ENCODE measurements at regions not wholly inside any gene's neighbourhood (a gene's known extent, or its start where the extent isn't known, plus 50 kb on each side); places are given as distances from the start of the nearest gene placed in this dataset.

DNA sequence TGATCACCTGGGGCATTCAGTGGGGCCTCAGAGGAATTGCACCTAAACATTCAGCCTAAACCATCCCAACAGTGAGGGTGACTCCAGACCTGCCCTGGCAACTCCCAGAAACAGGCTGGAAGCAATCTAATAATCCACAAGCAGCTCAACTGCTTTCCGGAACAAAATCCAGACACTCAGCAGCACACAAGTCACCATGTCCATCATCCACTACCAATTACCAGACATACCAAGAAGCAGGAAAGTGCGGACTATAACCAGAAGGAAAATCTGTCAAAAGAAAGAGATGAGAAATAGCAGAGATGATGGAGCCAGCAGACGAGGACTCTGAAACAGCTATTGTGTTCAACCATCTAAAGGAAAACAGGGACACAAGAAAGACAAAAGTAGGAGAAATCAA is 342.6 kb upstream of the ZMIZ1 start:
- no peak for DNase-seq (ENCODE audit: low read depth)
- no peak overlapping the region for H3K4me3 ChIP-seq (ENCODE audit: low read depth, low read length)
- no peak for TF ChIP-seq CTCF (IDR thresholded peaks at IDR 0.05; ENCODE audit: insufficient read depth, low read depth, low read length)

DNA sequence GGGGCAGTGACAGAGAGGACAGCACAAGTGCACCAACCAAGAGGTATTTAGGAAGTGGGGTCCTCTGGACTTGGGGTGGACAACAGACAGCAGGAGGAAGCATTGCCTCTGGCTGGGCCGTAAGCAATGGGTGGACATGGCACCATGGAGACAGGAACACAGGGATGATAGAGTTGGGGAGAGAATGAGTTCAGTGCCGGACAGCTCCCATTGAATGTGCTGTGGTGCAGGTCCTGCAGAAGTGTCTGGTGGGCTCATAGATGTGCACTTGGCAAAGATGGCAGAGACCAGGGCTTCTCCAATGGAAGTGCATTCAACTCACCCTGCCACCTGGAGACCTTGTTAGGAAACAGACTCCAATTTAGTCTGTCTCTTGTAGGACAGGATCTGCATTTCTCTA is 341.5 kb upstream of the ZMIZ1 start:
- H3K4me3 ChIP-seq (ENCODE audit: low read depth, low read length), result no peak overlapping the region
- TF ChIP-seq CTCF (IDR thresholded peaks at IDR 0.05; ENCODE audit: insufficient read depth, low read depth, low read length), result no peak
- DNase-seq (ENCODE audit: low read depth), result no peak

- no peak for DNase-seq (ENCODE audit: low read depth)
- no peak overlapping the region for H3K4me3 ChIP-seq (ENCODE audit: low read depth, low read length)
- no peak for TF ChIP-seq CTCF (IDR thresholded peaks at IDR 0.05; ENCODE audit: insufficient read depth, low read depth, low read length)
Measured at GRCh38 chr10:78727728-78728127, 341.0 kb upstream of the ZMIZ1 start.

DNA sequence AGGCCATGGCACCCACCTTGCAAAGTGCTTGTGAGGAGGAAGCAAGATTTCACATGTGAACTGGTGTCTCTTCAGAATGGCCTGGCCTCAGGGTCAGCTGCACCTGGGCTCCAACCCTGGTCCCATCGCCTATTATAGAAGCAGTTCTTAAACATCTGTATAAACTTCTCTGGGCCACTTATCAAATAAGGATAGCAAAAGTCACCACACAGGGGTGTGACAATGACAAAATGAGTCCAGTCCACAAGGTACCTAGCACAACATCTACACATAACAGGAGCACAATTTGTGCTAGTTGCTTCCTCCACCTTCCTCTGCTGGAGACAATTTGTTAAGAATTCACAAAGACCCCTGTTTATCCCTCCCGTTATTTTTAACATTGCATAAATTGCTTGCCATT is 340.6 kb upstream of the ZMIZ1 start:
- H3K4me3 ChIP-seq (ENCODE audit: low read depth, low read length), result no peak overlapping the region
- DNase-seq (ENCODE audit: low read depth), result no peak
- TF ChIP-seq CTCF (IDR thresholded peaks at IDR 0.05; ENCODE audit: insufficient read depth, low read depth, low read length), result no peak

GRCh38 chr10:78729366-78729765 is 339.4 kb upstream of the ZMIZ1 start:
- no peak overlapping the region for H3K4me3 ChIP-seq (ENCODE audit: low read depth, low read length)
- no peak for TF ChIP-seq CTCF (IDR thresholded peaks at IDR 0.05; ENCODE audit: insufficient read depth, low read depth, low read length)
- DNase-seq (ENCODE audit: low read depth), result no peak

DNA sequence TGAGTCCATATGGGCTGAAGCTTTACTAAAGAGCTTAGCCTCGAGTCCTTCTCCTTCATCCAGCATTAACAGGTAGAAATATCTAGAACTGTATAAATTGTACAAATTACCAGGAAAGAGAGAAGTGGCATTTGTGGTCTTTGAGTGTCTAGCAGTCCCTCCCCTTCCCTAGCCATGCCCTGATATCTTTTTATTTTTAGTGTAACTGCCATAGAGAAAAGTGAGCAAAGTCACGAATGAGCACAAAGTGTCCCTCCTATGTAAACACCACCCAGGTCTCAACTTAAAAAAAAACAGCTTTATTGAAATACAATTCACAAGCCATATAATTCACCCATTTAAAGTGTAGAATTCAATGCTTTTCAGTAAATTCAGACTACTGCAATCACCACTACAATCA is 339.0 kb upstream of the ZMIZ1 start:
- TF ChIP-seq CTCF (IDR thresholded peaks at IDR 0.05; ENCODE audit: insufficient read depth, low read depth, low read length), result no peak
- DNase-seq (ENCODE audit: low read depth), result no peak

DNA sequence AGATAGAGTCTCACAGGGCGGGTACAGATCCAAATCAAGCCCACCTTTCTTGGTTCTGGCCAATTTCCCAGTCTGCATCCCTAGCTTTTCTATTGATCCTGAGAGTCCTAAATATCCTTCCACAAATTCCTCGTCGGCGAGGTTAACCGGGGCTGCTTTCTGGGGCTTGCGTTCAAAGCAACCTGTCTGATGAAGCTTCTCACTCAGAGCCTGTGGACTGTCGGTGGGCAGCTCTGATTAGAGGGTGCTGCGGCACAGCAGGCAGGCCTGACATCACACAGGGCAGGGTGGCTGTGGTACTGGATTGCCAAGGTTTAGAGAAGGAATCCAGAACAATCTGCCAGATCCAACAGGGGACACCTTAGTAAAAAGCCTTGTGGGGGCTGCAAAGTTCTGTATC is 338.0 kb upstream of the ZMIZ1 start:
- DNase-seq (ENCODE audit: low read depth), result no peak
- H3K4me3 ChIP-seq (ENCODE audit: low read depth, low read length), result no peak overlapping the region
- no peak for TF ChIP-seq CTCF (IDR thresholded peaks at IDR 0.05; ENCODE audit: insufficient read depth, low read depth, low read length)

More for the DNA sequence above, 339.0 kb upstream of the ZMIZ1 start:
- H3K4me3 ChIP-seq (ENCODE audit: low read depth, low read length), result no peak overlapping the region

All from fibroblast of villous mesenchyme (primary cell).